ENCODE measurements at regions not wholly inside any gene's neighbourhood (a gene's known extent, or its start where the extent isn't known, plus 50 kb on each side); places are given as distances from the start of the nearest gene placed in this dataset.

- Mint-ChIP-seq H3K4me3 (no peak overlapping the region), H3K27ac (peak overlapping the region; percentile 98), H3K4me1 (peaks cover 85% of the 10 kb centered on the region), H3K27me3 (ENCODE audit: low read depth) (no peaks in the 10 kb centered on the region), H3K36me3 (peaks cover 2% of the 10 kb centered on the region; the same call in 1 of the 2 replicates), H3K9me3 (no peaks in the 10 kb centered on the region)
- ATAC-seq = no peak
- no peak for DNase-seq (ENCODE audit: low spot score)
- POLR2A ChIA-PET = no interaction called here
- TF ChIP-seq NFE2L1 (CRISPR knock-in tag; IDR thresholded peaks at IDR 0.05) (no peak), ARID4B (CRISPR knock-in tag; IDR thresholded peaks at IDR 0.05; ENCODE audit: borderline replicate concordance) (no peak), ATF6 (CRISPR knock-in tag; IDR thresholded peaks at IDR 0.05) (no peak), ZNF423 (CRISPR knock-in tag; IDR thresholded peaks at IDR 0.05) (no peak)
- CTCF ChIA-PET = interaction anchor here (1.1 to 4.7 kb wide), 2 partner anchors 106 kb away, joined by 3 to 37 read pairs; no protein-coding TSS in a partner anchor
Measured at GRCh38 chr3:168616915-168617314, 521.2 kb upstream of the GOLIM4 start.

GRCh38 chr3:168615493-168616020, 519.8 kb upstream of the GOLIM4 start:
- Mint-ChIP-seq H3K27me3 (ENCODE audit: low read depth) (no peaks in the 10 kb centered on the region), H3K36me3 (peaks cover 3% of the 10 kb centered on the region; the same call in 1 of the 2 replicates), H3K9me3 (no peaks in the 10 kb centered on the region), H3K4me1 (peaks cover 80% of the 10 kb centered on the region), H3K27ac (peak overlapping the region; percentile 57), H3K4me3 (no peak overlapping the region)
- TF ChIP-seq TEAD4 (CRISPR knock-in tag; IDR thresholded peaks at IDR 0.05) (no peak), ZNF532 (CRISPR knock-in tag; IDR thresholded peaks at IDR 0.05; ENCODE audit: borderline replicate concordance) (no peak), IRF1 (CRISPR knock-in tag; IDR thresholded peaks at IDR 0.05) (no peak), AFF4 (CRISPR knock-in tag; IDR thresholded peaks at IDR 0.05; ENCODE audit: borderline replicate concordance) (no peak), HMGXB4 (CRISPR knock-in tag; IDR thresholded peaks at IDR 0.05) (no peak), PREB (CRISPR knock-in tag; IDR thresholded peaks at IDR 0.05; ENCODE audit: borderline replicate concordance) (no peak), SOX15 (CRISPR knock-in tag; IDR thresholded peaks at IDR 0.05) (no peak), USF1 (CRISPR knock-in tag; IDR thresholded peaks at IDR 0.05) (no peak), ATF3 (CRISPR knock-in tag; conservative IDR thresholded peaks at IDR 0.05) (no peak)
- DNase-seq (ENCODE audit: low spot score) = no peak
- ChIA-PET CTCF (interaction anchor here (1.0 to 1.4 kb wide), 4 partner anchors 24 to 404 kb away, joined by 3 to 4 read pairs (median 3); no protein-coding TSS in a partner anchor), POLR2A (no interaction called here)
- no peak for ATAC-seq
